GM19099 (cell line): ENCODE measurements at regions not wholly inside any gene's neighbourhood (a gene's known extent, or its start where the extent isn't known, plus 50 kb on each side); places are given as distances from the start of the nearest gene placed in this dataset.

ENCODE experiments used
- POLR2A ChIP-seq: IDR thresholded peaks from 3 replicates; pipeline ENCODE4 v1.6.1; 2011; ENCODE audit warnings: low read depth; ENCODE audit not compliant: insufficient read length; ENCODE audit errors: extremely low read depth

- no peak for TF ChIP-seq POLR2A
Measured at GRCh38 chrX:40530509-40530908, 50.3 kb upstream of the ATP6AP2 start.

- no peak for TF ChIP-seq POLR2A
Measured at GRCh38 chrX:40527543-40527942, 53.2 kb upstream of the ATP6AP2 start.

GRCh38 chrX:40526412-40526811, 54.4 kb upstream of the ATP6AP2 start:
- no peak for TF ChIP-seq POLR2A

GRCh38 chrX:40524423-40524822, 56.3 kb upstream of the ATP6AP2 start:
- no peak for TF ChIP-seq POLR2A

- no peak for TF ChIP-seq POLR2A
Measured at GRCh38 chrX:40523852-40524251, 56.9 kb upstream of the ATP6AP2 start.

GRCh38 chrX:40521868-40522450, 58.8 kb upstream of the ATP6AP2 start:
- TF ChIP-seq POLR2A: no peak

GRCh38 chrX:40514376-40514775, 66.4 kb upstream of the ATP6AP2 start:
- TF ChIP-seq POLR2A: no peak

- TF ChIP-seq POLR2A: no peak
Measured at GRCh38 chrX:40513835-40514234, 66.9 kb upstream of the ATP6AP2 start.

GRCh38 chrX:40513012-40513411, 67.8 kb upstream of the ATP6AP2 start:
- no peak for TF ChIP-seq POLR2A

- TF ChIP-seq POLR2A: no peak
Measured at GRCh38 chrX:40511258-40511657, 69.5 kb upstream of the ATP6AP2 start.

GRCh38 chrX:40508560-40508959, 72.2 kb upstream of the ATP6AP2 start:
- TF ChIP-seq POLR2A: no peak

GRCh38 chrX:40506201-40506985, 74.4 kb upstream of the ATP6AP2 start:
- no peak for TF ChIP-seq POLR2A

- no peak for TF ChIP-seq POLR2A
Measured at GRCh38 chrX:40504801-40505605, 75.8 kb upstream of the ATP6AP2 start.

- TF ChIP-seq POLR2A: no peak
Measured at GRCh38 chrX:40503094-40503493, 77.7 kb upstream of the ATP6AP2 start.

- TF ChIP-seq POLR2A: no peak
Measured at GRCh38 chrX:40502688-40503087, 78.1 kb upstream of the ATP6AP2 start.
